Activated T-cell treated with anti-CD3 and anti-CD28 coated beads, Interleukin-2, amount 50 U/mL, for 72 hours (primary cell): ENCODE measurements at regions not wholly inside any gene's neighbourhood (a gene's known extent, or its start where the extent isn't known, plus 50 kb on each side); places are given as distances from the start of the nearest gene placed in this dataset.

Experiments used
- ATAC-seq, 2 donors: fragments of 150-1000 bp; cut with Tn5 transposase; replicated peaks in 1 of 2; 2 replicates each; pipeline ENCODE4 v1.10.0; 2021; ENCODE audit warnings: moderate library complexity in 2 of 2, mild to moderate bottlenecking in 1 of 2
- DNase-seq, 2 donors: peaks; one replicate each; pipeline ENCODE4 v3.0.0; 2021 to 2022; ENCODE audit warnings: mixed read lengths in 1 of 2
- H3K27ac Mint-ChIP-seq: one replicate; pipeline ENCODE4 v1.8.0; 2022; ENCODE audit warnings: mild to moderate bottlenecking, moderate library complexity, mixed read lengths
- H3K27me3 Mint-ChIP-seq: one replicate; pipeline ENCODE4 v1.8.0; 2022; ENCODE audit warnings: low read depth, mixed read lengths
- H3K36me3 Mint-ChIP-seq, 2 donors: one replicate each; pipeline ENCODE4 v1.8.0; 2022; ENCODE audit warnings: mixed read lengths in 2 of 2, mild to moderate bottlenecking in 1 of 2; ENCODE audit not compliant: insufficient read depth in 2 of 2
- H3K4me1 Mint-ChIP-seq: one replicate; pipeline ENCODE4 v1.8.0; 2022; ENCODE audit warnings: low read depth, mixed read lengths
- H3K4me3 Mint-ChIP-seq, 2 donors: one replicate each; pipeline ENCODE4 v1.8.0; 2022; ENCODE audit warnings: mild to moderate bottlenecking in 2 of 2, mixed read lengths in 2 of 2, moderate library complexity in 2 of 2
- H3K9me3 Mint-ChIP-seq, 2 donors: one replicate each; pipeline ENCODE4 v1.8.0; 2022; ENCODE audit warnings: mixed read lengths in 2 of 2

DNA sequence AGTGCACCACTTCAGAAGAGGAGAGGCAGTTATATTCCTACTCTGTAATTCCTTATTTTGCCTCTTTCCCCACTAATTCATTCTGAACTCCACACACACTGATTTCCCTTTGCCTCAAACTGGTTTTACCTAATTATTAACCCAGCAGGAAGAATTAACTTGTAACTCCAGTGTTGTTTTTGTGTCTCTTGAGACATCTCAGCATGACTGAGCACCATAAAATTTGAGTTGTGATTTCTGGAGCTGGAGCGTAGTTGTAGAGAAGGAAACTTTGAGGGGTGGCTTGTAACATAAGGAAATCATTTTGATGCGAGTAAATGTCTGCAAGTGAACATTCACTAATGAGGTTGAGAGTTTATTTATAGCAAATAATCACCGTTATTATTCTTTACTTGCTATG lies 265.2 kb downstream of the TMEM38B start:
- Mint-ChIP-seq H3K9me3 (peaks cover 0 to 2% of the 10 kb centered on the region in 2 donors), H3K4me1 (no peaks in the 10 kb centered on the region), H3K27me3 (no peaks in the 10 kb centered on the region), H3K36me3 (no peaks in the 10 kb centered on the region), H3K27ac (no peak overlapping the region), H3K4me3 (no peak overlapping the region)
- DNase-seq (no peak), ATAC-seq (no peak)

DNA sequence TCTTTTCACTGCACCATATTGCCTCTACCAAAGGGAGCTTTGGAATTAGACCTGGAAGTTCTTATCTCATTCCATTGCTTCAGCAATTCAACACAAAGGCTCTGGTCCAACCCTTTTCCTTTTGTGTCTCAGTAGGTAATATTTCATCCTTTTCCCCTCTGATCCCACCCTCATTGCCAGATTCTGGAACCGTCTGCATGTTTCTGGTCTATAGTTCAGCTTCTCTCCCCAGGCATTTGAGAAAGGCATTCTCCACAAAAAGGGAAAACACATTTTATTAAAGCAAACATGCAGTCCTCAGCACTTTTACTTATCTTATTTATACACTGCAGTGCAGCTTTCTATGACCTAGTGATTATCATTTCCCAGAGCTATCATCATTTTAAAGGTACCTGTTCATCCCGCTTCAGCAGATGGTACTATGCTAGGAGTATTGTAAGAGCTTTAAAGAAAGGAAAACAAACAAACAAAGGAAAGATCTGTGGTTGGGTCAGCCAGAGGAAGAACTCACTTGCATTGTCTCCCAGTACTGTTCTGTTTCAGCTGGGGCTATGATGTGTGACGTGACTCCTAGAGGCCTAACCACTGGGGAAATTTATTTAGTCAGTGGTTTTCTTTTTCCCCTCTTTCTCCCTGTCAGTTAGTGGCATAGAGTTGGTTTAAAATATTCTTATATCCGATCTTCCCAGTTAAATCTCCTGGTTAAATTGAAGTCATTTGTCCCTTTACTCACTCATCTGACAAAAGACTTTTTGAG lies 269.2 kb downstream of the TMEM38B start:
- no peak overlapping the region for H3K27ac Mint-ChIP-seq
- no peaks in the 10 kb centered on the region for H3K4me1 Mint-ChIP-seq

DNA sequence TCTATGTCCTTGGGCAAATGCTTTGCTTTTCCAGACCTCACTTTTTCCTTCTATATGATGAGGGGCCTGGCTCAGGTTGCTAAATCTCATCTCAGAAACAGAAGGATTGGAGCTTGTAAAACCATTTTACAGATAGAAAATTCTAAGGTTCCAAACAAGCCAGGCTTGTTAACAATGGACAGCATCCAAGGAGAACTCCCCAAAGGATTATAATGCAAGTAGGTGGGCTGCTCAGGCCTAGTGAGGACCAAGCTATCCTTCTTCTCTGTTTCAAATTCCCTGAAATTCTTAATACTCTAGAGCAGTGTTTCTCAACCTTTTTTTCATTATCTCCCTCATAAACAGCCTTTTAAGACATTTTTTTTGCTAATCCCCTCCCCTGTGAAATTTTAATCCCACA lies 269.8 kb downstream of the TMEM38B start:
- no peak for ATAC-seq
- H3K27me3 Mint-ChIP-seq, result no peaks in the 10 kb centered on the region
- H3K4me1 Mint-ChIP-seq, result no peaks in the 10 kb centered on the region
- H3K27ac Mint-ChIP-seq, result no peak overlapping the region
- H3K36me3 Mint-ChIP-seq, result no peaks in the 10 kb centered on the region
- no peak overlapping the region for H3K4me3 Mint-ChIP-seq
- no peak for DNase-seq
- no peaks in the 10 kb centered on the region for H3K9me3 Mint-ChIP-seq

More for the DNA sequence above, 269.2 kb downstream of the TMEM38B start:
- Mint-ChIP-seq H3K9me3 (no peaks in the 10 kb centered on the region), H3K36me3 (no peaks in the 10 kb centered on the region), H3K4me3 (no peak overlapping the region), H3K27me3 (no peaks in the 10 kb centered on the region)
- DNase-seq (no peak), ATAC-seq (no peak)

DNA sequence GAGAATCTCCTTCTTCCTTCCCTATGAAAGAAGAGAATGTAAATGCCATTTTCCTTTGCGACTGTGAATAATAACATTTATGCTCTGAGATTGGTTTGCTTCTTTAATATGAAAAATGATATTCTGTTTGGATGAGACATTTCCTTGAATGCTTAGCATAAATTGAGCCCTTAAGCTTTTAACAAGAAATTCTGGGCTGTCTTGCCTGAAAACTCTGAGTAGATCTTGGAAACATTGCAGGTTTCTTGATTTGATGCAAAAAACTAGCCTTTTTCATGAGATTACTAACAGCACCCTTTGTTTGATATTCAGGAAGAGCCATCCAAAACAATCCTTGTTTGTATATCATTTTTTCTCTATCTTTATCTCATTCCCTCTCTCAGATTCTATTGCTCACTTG lies 272.5 kb downstream of the TMEM38B start:
- H3K4me3 Mint-ChIP-seq, result no peak overlapping the region
- no peaks in the 10 kb centered on the region for H3K36me3 Mint-ChIP-seq
- H3K4me1 Mint-ChIP-seq, result no peaks in the 10 kb centered on the region
- ATAC-seq (no peak), DNase-seq (no peak)
- no peaks in the 10 kb centered on the region for H3K9me3 Mint-ChIP-seq
- no peaks in the 10 kb centered on the region for H3K27me3 Mint-ChIP-seq
- no peak overlapping the region for H3K27ac Mint-ChIP-seq

DNA sequence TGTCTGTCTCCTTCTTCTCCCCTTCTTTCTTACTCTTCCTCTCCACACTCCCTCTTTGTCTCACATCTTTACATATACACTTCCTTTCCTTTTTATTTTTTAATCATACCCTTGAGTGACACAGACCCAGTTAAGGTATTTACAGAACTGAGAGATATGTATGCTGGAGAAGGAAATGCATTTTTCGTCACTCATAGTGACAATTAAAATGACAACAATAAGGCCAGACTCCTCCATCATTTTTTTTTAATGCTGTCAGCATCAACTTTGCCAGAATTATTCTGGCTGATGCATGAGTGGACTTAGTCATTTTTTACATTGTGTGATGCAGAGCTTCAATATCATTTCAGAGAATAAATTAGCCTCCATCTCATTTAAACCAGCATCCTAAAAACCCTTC lies 272.9 kb downstream of the TMEM38B start:
- no peaks in the 10 kb centered on the region for H3K27me3 Mint-ChIP-seq
- no peaks in the 10 kb centered on the region for H3K9me3 Mint-ChIP-seq
- no peaks in the 10 kb centered on the region for H3K36me3 Mint-ChIP-seq
- no peaks in the 10 kb centered on the region for H3K4me1 Mint-ChIP-seq
- DNase-seq (no peak), ATAC-seq (no peak)
- H3K27ac Mint-ChIP-seq, result no peak overlapping the region
- H3K4me3 Mint-ChIP-seq, result no peak overlapping the region

DNA sequence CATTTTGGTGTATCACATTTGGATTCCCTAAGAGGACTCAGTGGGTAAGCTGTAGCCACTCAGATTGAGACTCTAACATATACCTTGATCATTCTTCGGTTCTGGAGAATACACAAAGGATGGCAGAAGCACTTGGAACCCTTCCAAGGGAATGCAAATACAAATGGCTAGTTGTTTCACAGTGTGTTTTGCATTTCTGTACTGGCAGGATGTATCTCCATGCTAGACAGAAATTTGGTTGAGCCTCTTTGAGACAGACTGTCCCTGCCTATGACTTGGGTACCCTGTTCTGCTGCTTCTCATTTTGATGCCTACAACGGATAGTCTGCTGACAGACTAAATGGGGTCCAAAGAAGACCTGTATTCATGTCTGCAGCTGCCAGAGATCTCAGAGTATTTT lies 273.5 kb downstream of the TMEM38B start:
- ATAC-seq (no peak), DNase-seq (no peak)
- H3K4me3 Mint-ChIP-seq, result no peak overlapping the region
- H3K27ac Mint-ChIP-seq, result no peak overlapping the region
- no peaks in the 10 kb centered on the region for H3K9me3 Mint-ChIP-seq
- no peaks in the 10 kb centered on the region for H3K27me3 Mint-ChIP-seq
- no peaks in the 10 kb centered on the region for H3K4me1 Mint-ChIP-seq
- H3K36me3 Mint-ChIP-seq, result no peaks in the 10 kb centered on the region

DNA sequence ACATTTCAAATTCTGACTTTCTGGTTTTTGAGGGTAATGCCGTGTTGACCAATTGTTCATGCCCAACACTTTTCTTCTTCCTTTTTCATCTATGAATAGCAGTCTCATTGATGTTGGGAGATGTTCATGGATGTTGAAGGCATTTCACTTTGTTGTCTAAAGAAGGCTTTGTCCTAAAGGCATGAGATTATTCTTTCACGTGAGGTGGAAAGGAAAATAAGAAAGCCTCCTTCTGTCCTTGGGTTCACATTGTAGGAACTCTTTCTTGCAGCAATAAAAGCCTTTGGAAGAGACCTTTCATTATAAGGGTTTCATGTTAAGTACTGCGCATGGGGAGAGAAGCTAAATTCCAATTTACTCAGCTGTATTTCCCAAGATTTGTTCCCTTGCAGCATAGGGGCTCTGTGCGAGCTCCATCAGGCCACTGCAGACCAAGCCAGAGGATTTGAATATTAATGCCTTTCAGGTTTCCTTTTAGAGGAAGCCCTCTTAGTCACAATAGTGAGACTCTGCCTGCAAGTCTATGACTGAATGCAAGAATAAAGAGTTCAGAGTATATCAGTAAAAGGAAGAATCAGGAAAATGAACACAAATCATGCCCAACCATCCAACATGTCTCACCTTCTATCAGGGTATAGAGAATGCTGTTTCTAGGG lies 274.6 kb downstream of the TMEM38B start:
- no peak overlapping the region for H3K4me3 Mint-ChIP-seq
- no peaks in the 10 kb centered on the region for H3K4me1 Mint-ChIP-seq

DNA sequence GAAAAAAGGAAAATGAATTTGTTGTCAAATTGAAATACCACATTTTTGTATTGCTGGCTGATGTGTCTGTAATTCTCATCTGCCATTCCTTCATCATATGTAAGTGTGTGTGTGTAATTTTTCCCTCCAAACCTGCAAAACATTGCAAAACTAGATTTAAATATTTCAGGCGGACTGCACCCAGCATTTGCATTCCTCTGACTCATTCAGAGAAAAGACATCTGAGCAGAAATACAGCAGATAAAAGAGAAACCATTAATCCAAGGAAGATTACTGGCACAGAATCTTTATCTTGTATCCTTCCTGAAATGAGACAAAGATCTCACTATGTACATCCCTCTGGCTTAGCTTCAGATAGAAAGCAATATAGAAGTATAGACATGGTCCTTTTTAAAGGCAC lies 275.3 kb downstream of the TMEM38B start:
- Mint-ChIP-seq H3K36me3 (no peaks in the 10 kb centered on the region), H3K27ac (no peak overlapping the region), H3K4me3 (no peak overlapping the region), H3K4me1 (no peaks in the 10 kb centered on the region), H3K9me3 (no peaks in the 10 kb centered on the region), H3K27me3 (no peaks in the 10 kb centered on the region)
- DNase-seq (no peak), ATAC-seq (no peak)

More for the DNA sequence above, 274.6 kb downstream of the TMEM38B start:
- no peaks in the 10 kb centered on the region for H3K27me3 Mint-ChIP-seq
- DNase-seq (no peak), ATAC-seq (no peak)
- H3K27ac Mint-ChIP-seq, result no peak overlapping the region
- H3K36me3 Mint-ChIP-seq, result no peaks in the 10 kb centered on the region
- H3K9me3 Mint-ChIP-seq, result no peaks in the 10 kb centered on the region

DNA sequence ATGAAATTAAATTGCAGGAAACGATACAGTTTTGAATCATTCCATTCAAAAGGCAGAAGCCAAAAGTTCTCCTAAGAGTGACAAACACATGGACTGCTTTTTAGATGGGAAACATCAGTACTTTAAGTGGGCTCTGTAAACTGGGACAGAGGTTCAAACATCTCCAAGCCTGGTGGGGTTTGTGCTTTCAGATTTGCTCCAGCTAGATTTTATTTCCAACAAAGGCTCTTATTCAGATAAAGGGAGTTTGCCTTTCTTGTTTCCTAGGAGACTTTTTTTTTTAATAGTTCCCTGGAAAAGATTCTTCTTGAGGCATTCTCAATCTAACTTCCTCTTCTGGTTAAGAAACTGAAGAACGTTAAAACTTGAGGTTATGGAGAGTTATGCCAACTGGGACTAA lies 277.6 kb downstream of the TMEM38B start:
- DNase-seq (no peak), ATAC-seq (no peak)
- Mint-ChIP-seq H3K4me1 (no peaks in the 10 kb centered on the region), H3K9me3 (no peaks in the 10 kb centered on the region), H3K27ac (no peak overlapping the region), H3K4me3 (no peak overlapping the region), H3K36me3 (no peaks in the 10 kb centered on the region), H3K27me3 (no peaks in the 10 kb centered on the region)

DNA sequence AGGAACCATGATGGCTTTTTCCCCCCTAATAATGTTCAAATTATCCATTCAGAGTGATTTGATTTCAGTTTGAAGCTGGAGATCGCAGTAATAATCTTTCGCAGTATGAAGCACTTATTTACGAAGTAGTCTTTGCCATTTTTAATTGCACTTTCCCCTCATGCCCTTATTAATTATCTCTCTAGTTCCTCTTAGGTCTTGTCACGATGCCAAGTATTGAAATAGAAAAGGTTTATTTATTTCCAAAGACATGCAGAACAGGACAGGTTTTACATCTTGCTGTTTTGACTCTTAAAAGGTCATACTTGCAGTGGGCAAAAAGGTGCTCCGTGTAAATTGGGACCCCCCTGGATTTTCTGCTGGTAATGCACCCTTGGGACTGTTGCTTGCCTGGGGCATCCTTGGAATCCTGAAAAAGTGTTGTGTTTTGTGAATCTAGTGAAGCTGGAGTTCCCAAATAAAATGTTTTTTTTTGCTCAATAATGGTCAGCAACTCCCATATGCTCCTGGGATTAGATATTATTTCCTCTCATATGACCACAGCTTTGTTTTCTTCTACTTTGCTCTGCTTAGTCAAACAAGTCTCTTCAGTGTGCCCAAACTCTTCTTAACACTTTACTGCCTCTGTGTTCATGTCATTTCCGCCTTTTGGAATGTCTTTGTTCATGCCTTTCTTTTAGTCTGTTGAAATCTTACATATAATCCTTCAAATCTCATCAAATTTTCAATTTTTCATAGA lies 278.3 kb downstream of the TMEM38B start:
- DNase-seq (no peak), ATAC-seq (no peak)
- Mint-ChIP-seq H3K27me3 (no peaks in the 10 kb centered on the region), H3K4me1 (no peaks in the 10 kb centered on the region), H3K9me3 (no peaks in the 10 kb centered on the region), H3K27ac (no peak overlapping the region), H3K36me3 (no peaks in the 10 kb centered on the region), H3K4me3 (no peak overlapping the region)

DNA sequence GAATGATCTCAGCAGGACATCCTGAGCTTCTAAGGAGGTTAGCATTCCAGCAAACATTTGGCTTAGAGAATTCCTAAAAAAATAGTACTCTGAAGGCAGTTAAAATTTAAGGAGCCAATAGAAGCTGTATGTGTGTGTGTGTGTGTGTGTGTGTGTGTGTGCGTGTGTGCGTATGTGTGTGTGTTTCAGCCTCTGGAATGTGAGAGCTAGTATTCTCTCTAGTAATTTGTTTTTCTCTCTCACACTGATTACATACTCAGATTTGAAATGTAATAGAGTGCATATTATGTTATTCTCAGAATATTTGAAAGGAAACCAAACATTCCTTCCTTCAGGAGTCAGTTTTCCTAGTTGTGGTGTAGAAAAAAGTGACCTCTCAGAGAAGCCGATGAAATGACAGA lies 279.6 kb downstream of the TMEM38B start:
- DNase-seq (no peak), ATAC-seq (no peak)
- H3K27ac Mint-ChIP-seq, result no peak overlapping the region
- H3K27me3 Mint-ChIP-seq, result no peaks in the 10 kb centered on the region
- H3K36me3 Mint-ChIP-seq, result no peaks in the 10 kb centered on the region
- no peak overlapping the region for H3K4me3 Mint-ChIP-seq
- H3K4me1 Mint-ChIP-seq, result no peaks in the 10 kb centered on the region
- H3K9me3 Mint-ChIP-seq, result no peaks in the 10 kb centered on the region

DNA sequence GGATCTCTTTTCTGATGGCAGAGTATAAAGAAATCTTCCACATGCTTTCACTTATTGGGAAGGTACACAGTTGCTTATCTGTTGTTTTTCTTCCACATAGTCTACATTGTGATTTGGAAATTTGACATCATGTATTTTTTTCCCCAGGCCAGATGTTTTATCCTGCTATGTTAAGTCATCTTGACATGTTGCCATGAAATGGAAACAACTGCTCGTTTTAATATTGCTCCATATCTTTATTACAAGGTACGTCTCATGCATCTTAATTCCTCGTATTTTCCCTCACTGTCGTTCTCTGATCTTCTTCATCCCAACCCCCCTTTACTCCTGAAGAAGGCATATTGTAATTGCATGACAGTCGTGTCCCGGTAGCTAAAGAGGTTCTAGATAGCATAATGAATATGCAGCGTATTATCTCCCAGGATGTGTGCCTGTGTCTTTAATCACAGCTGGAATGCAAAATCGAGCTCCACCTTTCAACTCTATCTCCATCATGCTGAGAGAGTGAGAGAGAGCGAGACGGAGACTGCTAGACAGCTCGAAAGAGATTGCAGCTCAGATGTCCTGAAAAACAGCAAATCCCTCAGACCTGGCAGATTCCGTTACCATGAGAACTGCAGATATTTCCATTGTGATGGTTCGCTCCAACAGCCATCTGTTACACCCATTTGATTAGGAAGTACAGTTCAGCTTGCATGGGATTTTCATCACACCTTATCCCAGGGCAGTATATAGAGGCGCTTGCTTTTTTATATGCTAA lies 281.7 kb downstream of the TMEM38B start:
- Mint-ChIP-seq H3K4me1 (no peaks in the 10 kb centered on the region), H3K27ac (no peak overlapping the region), H3K9me3 (no peaks in the 10 kb centered on the region), H3K36me3 (no peaks in the 10 kb centered on the region), H3K4me3 (no peak overlapping the region), H3K27me3 (no peaks in the 10 kb centered on the region)
- DNase-seq, result no peak
- ATAC-seq, result no peak

DNA sequence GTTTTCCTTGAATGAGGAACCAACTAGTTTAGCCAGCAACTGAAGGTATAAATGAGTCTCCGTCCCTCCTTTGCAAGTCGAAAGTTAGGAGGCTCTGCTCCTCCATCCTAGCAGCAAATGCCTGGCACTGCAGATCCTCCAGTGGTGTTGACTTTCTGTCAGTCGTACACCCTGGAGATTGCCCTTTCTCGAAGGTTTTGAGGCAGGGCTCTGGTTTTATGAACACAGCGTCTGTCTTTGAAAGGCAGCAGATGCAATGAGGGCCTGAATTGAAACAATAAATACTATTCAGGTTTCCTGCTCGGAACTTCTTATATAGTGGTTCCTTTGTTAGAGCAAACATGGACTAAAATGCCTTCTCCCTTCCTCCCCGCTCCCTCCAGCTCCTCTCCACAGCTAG lies 284.0 kb downstream of the TMEM38B start:
- DNase-seq, result no peak
- Mint-ChIP-seq H3K4me3 (no peak overlapping the region), H3K9me3 (no peaks in the 10 kb centered on the region), H3K36me3 (no peaks in the 10 kb centered on the region), H3K27ac (no peak overlapping the region), H3K27me3 (no peaks in the 10 kb centered on the region), H3K4me1 (no peaks in the 10 kb centered on the region)
- ATAC-seq, result no peak
